HepG2 (cell line): ENCODE measurements at regions not wholly inside any gene's neighbourhood (a gene's known extent, or its start where the extent isn't known, plus 50 kb on each side); places are given as distances from the start of the nearest gene placed in this dataset.

Experiments used
- ATAC-seq: fragments of 200-7000 bp; cut with Tn5 transposase; 3 replicates; pipeline ENCODE4 v1.9.1; 2020; ENCODE audit warnings: mild to moderate bottlenecking, moderate library complexity
- BruUV-seq: library from RNA; stranded (reverse); fragments of 400-500 nt; replicated peaks from 2 replicates; lab custom pipeline; 2021; lab: Mats Ljungman, UMichigan
- CTCF ChIA-PET: fragments of 300-600 bp; formaldehyde crosslinking; extraction: SDS; loops from one replicate; lab custom pipeline; 2021; ENCODE audit warnings: low total read pairs, inconsistent platforms, low intra/inter-chr PET ratio; lab: Yijun Ruan, JAX
- POLR2A ChIA-PET: fragments of 350-600 bp; sonication (Branson Sonifier 250); formaldehyde crosslinking; loops from one replicate; lab custom pipeline; 2020; ENCODE audit warnings: antibody characterized with exemption, inconsistent platforms; lab: Yijun Ruan, JAX
- DNase-seq: peaks from one replicate; pipeline ENCODE4 v3.0.0-alpha.2; 2015; ENCODE audit warnings: low spot score
- FAIRE-seq: peaks from 3 replicates; lab custom pipeline; 2011; peaks lifted over from hg19 to GRCh38; lab: Jason Lieb, UNC
- H2AFZ ChIP-seq: one replicate; pipeline ENCODE4 v1.6.1; 2011; ENCODE audit warnings: low read length, inconsistent platforms
- H3K27ac ChIP-seq: fragments of 300-600 bp; 3 replicates; pipeline ENCODE4 v1.8.0; 2011; ENCODE audit warnings: mixed run types, mild to moderate bottlenecking, mixed read lengths, low read length, inconsistent platforms; ENCODE audit not compliant: insufficient read depth; ENCODE audit errors: extremely low read length
- H3K27me3 ChIP-seq, 2 experiments: fragments of 200-600 bp in 1 of 2; 2 replicates in 1 of 2; 3 replicates in 1 of 2; pipeline versions ENCODE4 v1.6.0 to v1.8.0; 2011; ENCODE audit warnings: low read length in 2 of 2, mild to moderate bottlenecking in 2 of 2, moderate library complexity in 2 of 2, inconsistent platforms in 1 of 2; ENCODE audit not compliant: insufficient read depth in 2 of 2, control insufficient read depth in 1 of 2
- H3K36me3 ChIP-seq, 2 experiments: fragments of 200-600 bp in 1 of 2; replicated peaks in 1 of 2; 2 replicates in 1 of 2; 3 replicates in 1 of 2; pipeline versions ENCODE4 v1.5.1 to v1.8.0; 2011; ENCODE audit warnings: low read length in 2 of 2, inconsistent platforms in 1 of 2; ENCODE audit not compliant: insufficient read depth in 2 of 2, control insufficient read depth in 1 of 2
- H3K4me1 ChIP-seq: 2 replicates; pipeline ENCODE4 v1.5.1; 2012; ENCODE audit warnings: low read length, inconsistent platforms; ENCODE audit not compliant: insufficient read depth
- H3K4me2 ChIP-seq: 2 replicates; pipeline ENCODE4 v1.6.0; 2011; ENCODE audit warnings: low read depth, low read length, inconsistent platforms
- H3K4me3 ChIP-seq, 3 experiments: fragments of 200-600 bp in 1 of 3; sonication (generic), shearing (Covaris generic) in 1 of 3; replicated peaks in 1 of 3; 2 replicates each; pipeline ENCODE4 v1.5.1; 2011 to 2016; ENCODE audit warnings: low read length in 3 of 3, inconsistent platforms in 2 of 3, low read depth in 2 of 3, mild to moderate bottlenecking in 2 of 3, control low read depth in 1 of 3, mixed read lengths in 1 of 3; ENCODE audit not compliant: insufficient read depth in 1 of 3
- H3K79me2 ChIP-seq: one replicate; pipeline ENCODE4 v1.6.1; 2011; ENCODE audit warnings: low read length, inconsistent platforms; ENCODE audit not compliant: insufficient read depth
- H3K9ac ChIP-seq: 2 replicates; pipeline ENCODE4 v1.6.0; 2011; ENCODE audit warnings: mild to moderate bottlenecking, low read depth, low read length, inconsistent platforms; ENCODE audit not compliant: insufficient read depth
- H3K9me3 ChIP-seq: 2 replicates; pipeline ENCODE4 v1.5.1; 2012; ENCODE audit warnings: mild to moderate bottlenecking, low read length
- H4K20me1 ChIP-seq: 2 replicates; pipeline ENCODE4 v1.6.0; 2011; ENCODE audit warnings: inconsistent platforms, mild to moderate bottlenecking, low read length, moderate library complexity; ENCODE audit not compliant: insufficient read depth
- CBX1 ChIP-seq: IDR thresholded peaks from one replicate; pipeline ENCODE4 v1.6.1; 2016; ENCODE audit warnings: antibody characterized with exemption, low read depth
- CC2D1A ChIP-seq: sonication (generic); formaldehyde crosslinking; IDR thresholded peaks from 2 replicates; pipeline ENCODE4 v1.8.1; 2023; ENCODE audit warnings: mild to moderate bottlenecking, missing genetic modification reagents
- FOXA1 ChIP-seq, 2 experiments: fragments of 450-650 bp in 1 of 2; sonication (generic) in 1 of 2; formaldehyde crosslinking in 1 of 2; IDR thresholded peaks; 2 replicates each; pipeline versions ENCODE4 v1.4.0 to v1.6.1; 2016 to 2020; ENCODE audit warnings: missing genetic modification reagents in 1 of 2
- GATAD2A ChIP-seq: IDR thresholded peaks from 2 replicates; pipeline ENCODE4 v1.6.1; 2016
- KAT7 ChIP-seq: IDR thresholded peaks from 2 replicates; pipeline ENCODE4 v1.6.1; 2018; ENCODE audit warnings: borderline replicate concordance, missing compliant biosample characterization
- KLF15 ChIP-seq: sonication (generic); formaldehyde crosslinking; IDR thresholded peaks from 2 replicates; pipeline ENCODE4 v1.8.1; 2023; ENCODE audit warnings: borderline replicate concordance, mild to moderate bottlenecking, inconsistent platforms, missing genetic modification reagents, mixed read lengths
- PBX2 ChIP-seq: IDR thresholded peaks from 2 replicates; pipeline ENCODE4 v1.6.1; 2016; ENCODE audit warnings: control low read depth
- THAP11 ChIP-seq: IDR thresholded peaks from 2 replicates; pipeline ENCODE4 v1.6.1; 2016; ENCODE audit warnings: missing biosample characterization, missing genetic modification reagents
- ZBTB3 ChIP-seq: sonication (generic); formaldehyde crosslinking; IDR thresholded peaks from 2 replicates; pipeline ENCODE4 v1.4.0; 2020; ENCODE audit warnings: low read depth, mild to moderate bottlenecking, moderate library complexity, missing genetic modification reagents, borderline replicate concordance
- ZFP90 ChIP-seq: sonication (generic); formaldehyde crosslinking; IDR thresholded peaks from 2 replicates; pipeline ENCODE4 v1.8.0; 2022; ENCODE audit warnings: missing genetic modification reagents, mild to moderate bottlenecking, inconsistent platforms, borderline replicate concordance
- ZNF282 ChIP-seq: fragments of 450-650 bp; IDR thresholded peaks from 2 replicates; pipeline ENCODE4 v1.6.1; 2018; ENCODE audit not compliant: partially characterized antibody
- ZNF652 ChIP-seq: IDR thresholded peaks from 2 replicates; pipeline ENCODE4 v1.6.1; 2016; ENCODE audit warnings: low read depth, borderline replicate concordance
- WGBS: methylation state at CpG from one replicate; pipeline ENCODE4 v1.1.6; 2017; ENCODE audit warnings: low lambda C conversion rate; 5-methylcytosine and 5-hydroxymethylcytosine counted together
- in situ Hi-C: cut with HindIII; loops from 2 replicates; pipeline ENCODE4 v1.10.0; 2017; ENCODE audit warnings: low pct_unique_long_range_greater_than_20kb; ENCODE audit not compliant: extremely low pct_ligation_motif_present
- intact Hi-C: fragments of 100-400 bp; cut with micrococcal nuclease; formaldehyde crosslinking; loops from one replicate; pipeline ENCODE4 v1.10.0; 2022; ENCODE audit not compliant: unreplicated experiment
- TF ChIP-seq, protein P1 (sequence below): sonication (generic); formaldehyde crosslinking; IDR thresholded peaks from 2 replicates; pipeline ENCODE4 v1.4.0; 2020; ENCODE audit warnings: low read depth, missing genetic modification reagents
- TF ChIP-seq, protein P2 (sequence below): sonication (generic); formaldehyde crosslinking; IDR thresholded peaks from 2 replicates; pipeline ENCODE4 v1.4.0; 2020; ENCODE audit warnings: missing genetic modification reagents, borderline replicate concordance

GRCh38 chr13:84208246-84208910, 326.1 kb upstream of the SLITRK1 start:
- no peak overlapping the region for H3K4me3 ChIP-seq
- FAIRE-seq (no peak), ATAC-seq (no peak), DNase-seq (no peak)
- ChIA-PET CTCF (no interaction called here), POLR2A (no interaction called here)
- no peaks in the 10 kb centered on the region; the same call in none of the 2 replicates for H3K9me3 ChIP-seq
- no peaks in the 10 kb centered on the region for H3K79me2 ChIP-seq
- TF ChIP-seq ZNF652 (CRISPR knock-in tag), result no peak
- TF ChIP-seq, protein P1, sequence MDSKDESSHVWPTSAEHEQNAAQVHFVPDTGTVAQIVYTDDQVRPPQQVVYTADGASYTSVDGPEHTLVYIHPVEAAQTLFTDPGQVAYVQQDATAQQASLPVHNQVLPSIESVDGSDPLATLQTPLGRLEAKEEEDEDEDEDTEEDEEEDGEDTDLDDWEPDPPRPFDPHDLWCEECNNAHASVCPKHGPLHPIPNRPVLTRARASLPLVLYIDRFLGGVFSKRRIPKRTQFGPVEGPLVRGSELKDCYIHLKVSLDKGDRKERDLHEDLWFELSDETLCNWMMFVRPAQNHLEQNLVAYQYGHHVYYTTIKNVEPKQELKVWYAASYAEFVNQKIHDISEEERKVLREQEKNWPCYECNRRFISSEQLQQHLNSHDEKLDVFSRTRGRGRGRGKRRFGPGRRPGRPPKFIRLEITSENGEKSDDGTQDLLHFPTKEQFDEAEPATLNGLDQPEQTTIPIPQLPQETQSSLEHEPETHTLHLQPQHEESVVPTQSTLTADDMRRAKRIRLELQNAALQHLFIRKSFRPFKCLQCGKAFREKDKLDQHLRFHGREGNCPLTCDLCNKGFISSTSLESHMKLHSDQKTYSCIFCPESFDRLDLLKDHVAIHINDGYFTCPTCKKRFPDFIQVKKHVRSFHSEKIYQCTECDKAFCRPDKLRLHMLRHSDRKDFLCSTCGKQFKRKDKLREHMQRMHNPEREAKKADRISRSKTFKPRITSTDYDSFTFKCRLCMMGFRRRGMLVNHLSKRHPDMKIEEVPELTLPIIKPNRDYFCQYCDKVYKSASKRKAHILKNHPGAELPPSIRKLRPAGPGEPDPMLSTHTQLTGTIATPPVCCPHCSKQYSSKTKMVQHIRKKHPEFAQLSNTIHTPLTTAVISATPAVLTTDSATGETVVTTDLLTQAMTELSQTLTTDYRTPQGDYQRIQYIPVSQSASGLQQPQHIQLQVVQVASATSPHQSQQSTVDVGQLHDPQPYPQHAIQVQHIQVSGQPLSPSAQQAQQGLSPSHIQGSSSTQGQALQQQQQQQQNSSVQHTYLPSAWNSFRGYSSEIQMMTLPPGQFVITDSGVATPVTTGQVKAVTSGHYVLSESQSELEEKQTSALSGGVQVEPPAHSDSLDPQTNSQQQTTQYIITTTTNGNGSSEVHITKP (CRISPR knock-in tag), result no peak
- TF ChIP-seq FOXA1 (IDR thresholded peaks at IDR 0.05), result no peak
- no peak for TF ChIP-seq FOXA1 (CRISPR knock-in tag; IDR thresholded peaks at IDR 0.05)
- no peak for TF ChIP-seq KAT7 (CRISPR knock-in tag)
- TF ChIP-seq THAP11 (CRISPR knock-in tag), result no peak
- TF ChIP-seq, protein P2, sequence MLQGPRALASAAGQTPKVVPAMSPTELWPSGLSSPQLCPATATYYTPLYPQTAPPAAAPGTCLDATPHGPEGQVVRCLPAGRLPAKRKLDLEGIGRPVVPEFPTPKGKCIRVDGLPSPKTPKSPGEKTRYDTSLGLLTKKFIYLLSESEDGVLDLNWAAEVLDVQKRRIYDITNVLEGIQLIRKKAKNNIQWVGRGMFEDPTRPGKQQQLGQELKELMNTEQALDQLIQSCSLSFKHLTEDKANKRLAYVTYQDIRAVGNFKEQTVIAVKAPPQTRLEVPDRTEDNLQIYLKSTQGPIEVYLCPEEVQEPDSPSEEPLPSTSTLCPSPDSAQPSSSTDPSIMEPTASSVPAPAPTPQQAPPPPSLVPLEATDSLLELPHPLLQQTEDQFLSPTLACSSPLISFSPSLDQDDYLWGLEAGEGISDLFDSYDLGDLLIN, result no peak
- no peak for TF ChIP-seq CC2D1A
- TF ChIP-seq PBX2 (CRISPR knock-in tag), result no peak
- TF ChIP-seq CBX1, result no peak
- no peak for TF ChIP-seq ZBTB3
- TF ChIP-seq ZNF282, result no peak
- TF ChIP-seq GATAD2A, result no peak
- TF ChIP-seq ZFP90 (CRISPR knock-in tag), result no peak
- TF ChIP-seq KLF15, result no peak
- H3K36me3 ChIP-seq, result no peaks in the 10 kb centered on the region
- in situ Hi-C loops (no loop called here), intact Hi-C loops (no loop called here)
- no peak overlapping the region for H3K4me2 ChIP-seq
- no peak overlapping the region for H3K9ac ChIP-seq
- H2AFZ ChIP-seq, result no peak overlapping the region
- H3K27me3 ChIP-seq, result no peaks in the 10 kb centered on the region
- no peak overlapping the region for H3K27ac ChIP-seq
- BruUV-seq, result no TSS peak
- WGBS, result 9% methylated on average over 7 of the region's 7 CpGs
- no peaks in the 10 kb centered on the region for H3K4me1 ChIP-seq
- no peaks in the 10 kb centered on the region for H4K20me1 ChIP-seq
